GM12878 (cell line): ENCODE measurements at regions not wholly inside any gene's neighbourhood (a gene's known extent, or its start where the extent isn't known, plus 50 kb on each side); places are given as distances from the start of the nearest gene placed in this dataset.
A peak's percentile ranks its signal among the peaks of the same experiment; 100 is the strongest.
"Not testable (repeated sequence)": the region's sequence is repeated elsewhere in the genome, so short reads cannot be mapped to it uniquely, and the experiment has no call there.

Experiments
- GABPA ChIP-seq: IDR thresholded peaks from 2 replicates; pipeline ENCODE4 v1.6.1; 2014; ENCODE audit warnings: antibody characterized with exemption, low read depth, mild to moderate bottlenecking, inconsistent platforms
- IRF3 ChIP-seq: fragments of 450-650 bp; IDR thresholded peaks from 2 replicates; pipeline ENCODE4 v1.6.1; 2014; ENCODE audit warnings: mild to moderate bottlenecking
- TAF1 ChIP-seq: IDR thresholded peaks from 2 replicates; pipeline ENCODE4 v1.6.1; 2011; ENCODE audit warnings: mild to moderate bottlenecking, low read depth, low read length, borderline replicate concordance
- ZNF274 ChIP-seq: IDR thresholded peaks from one replicate; pipeline ENCODE4 v1.8.0; 2011; ENCODE audit not compliant: insufficient read length, insufficient read depth
- TF ChIP-seq, protein P1 (sequence below), 3 experiments: IDR thresholded peaks in 2 of 3; conservative IDR thresholded peaks in 1 of 3; 2 replicates each; pipeline ENCODE4 v1.5.1; 2011; ENCODE audit warnings: low read depth in 3 of 3, low read length in 3 of 3, mild to moderate bottlenecking in 3 of 3, control low read depth in 2 of 3, moderate library complexity in 2 of 3, inconsistent platforms in 1 of 3, mixed read lengths in 1 of 3; ENCODE audit not compliant: control insufficient read depth in 2 of 3, insufficient read depth in 1 of 3; ENCODE audit errors: extremely low read depth in 1 of 3

GRCh38 chr4:132227857-132228165 is 921.3 kb upstream of the PCDH10 start:
- TF ChIP-seq IRF3, TAF1, GABPA, ZNF274: not testable (repeated sequence)
- TF ChIP-seq, protein P1, sequence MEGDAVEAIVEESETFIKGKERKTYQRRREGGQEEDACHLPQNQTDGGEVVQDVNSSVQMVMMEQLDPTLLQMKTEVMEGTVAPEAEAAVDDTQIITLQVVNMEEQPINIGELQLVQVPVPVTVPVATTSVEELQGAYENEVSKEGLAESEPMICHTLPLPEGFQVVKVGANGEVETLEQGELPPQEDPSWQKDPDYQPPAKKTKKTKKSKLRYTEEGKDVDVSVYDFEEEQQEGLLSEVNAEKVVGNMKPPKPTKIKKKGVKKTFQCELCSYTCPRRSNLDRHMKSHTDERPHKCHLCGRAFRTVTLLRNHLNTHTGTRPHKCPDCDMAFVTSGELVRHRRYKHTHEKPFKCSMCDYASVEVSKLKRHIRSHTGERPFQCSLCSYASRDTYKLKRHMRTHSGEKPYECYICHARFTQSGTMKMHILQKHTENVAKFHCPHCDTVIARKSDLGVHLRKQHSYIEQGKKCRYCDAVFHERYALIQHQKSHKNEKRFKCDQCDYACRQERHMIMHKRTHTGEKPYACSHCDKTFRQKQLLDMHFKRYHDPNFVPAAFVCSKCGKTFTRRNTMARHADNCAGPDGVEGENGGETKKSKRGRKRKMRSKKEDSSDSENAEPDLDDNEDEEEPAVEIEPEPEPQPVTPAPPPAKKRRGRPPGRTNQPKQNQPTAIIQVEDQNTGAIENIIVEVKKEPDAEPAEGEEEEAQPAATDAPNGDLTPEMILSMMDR (IDR thresholded peaks at IDR 0.05 in 2 of 3, conservative IDR thresholded peaks at IDR 0.05 in 1 of 3; ENCODE audit: control insufficient read depth in 2 of 3, extremely low read depth in 1 of 3, insufficient read depth in 1 of 3, low read depth in 3 of 3, low read length in 3 of 3): peak; percentile 18 to 42 (median 36); a peak in 4 of 6 replicates
